ENCODE measurements at regions not wholly inside any gene's neighbourhood (a gene's known extent, or its start where the extent isn't known, plus 50 kb on each side); places are given as distances from the start of the nearest gene placed in this dataset.

- TF ChIP-seq CTCF (conservative IDR thresholded peaks at IDR 0.05; ENCODE audit: low read length): no peak
- no peak for TF ChIP-seq EZH2phosphoT487 (IDR thresholded peaks at IDR 0.05; ENCODE audit: borderline replicate concordance, low read depth, low read length)
Observed at GRCh38 chr11:31873124-31873523, 62.0 kb upstream of the PAX6 start.
